Loucy (cell line): ENCODE measurements at regions not wholly inside any gene's neighbourhood (a gene's known extent, or its start where the extent isn't known, plus 50 kb on each side); places are given as distances from the start of the nearest gene placed in this dataset.

Source experiments
- H2AFZ ChIP-seq: fragments of 200-600 bp; sonication (generic); 2 replicates; pipeline ENCODE4 v1.6.0; 2016; ENCODE audit warnings: antibody characterized with exemption, mild to moderate bottlenecking, low read length, moderate library complexity
- H3F3A ChIP-seq: fragments of 200-600 bp; 2 replicates; pipeline ENCODE4 v1.6.0; 2016; ENCODE audit warnings: antibody characterized with exemption, low read depth, mild to moderate bottlenecking
- H3K27me3 ChIP-seq: fragments of 200-600 bp; sonication (generic); 2 replicates; pipeline ENCODE4 v1.6.1; 2014; ENCODE audit warnings: low read length, mild to moderate bottlenecking; ENCODE audit not compliant: insufficient read depth, poor library complexity, severe bottlenecking
- H3K36me3 ChIP-seq: fragments of 200-600 bp; sonication (generic); 2 replicates; pipeline ENCODE4 v1.6.1; 2016; ENCODE audit warnings: low read length; ENCODE audit not compliant: insufficient read depth
- H3K4me1 ChIP-seq: fragments of 200-600 bp; sonication (generic); 2 replicates; pipeline ENCODE4 v1.5.1; 2014; ENCODE audit warnings: low read length, mild to moderate bottlenecking; ENCODE audit not compliant: insufficient read depth, poor library complexity, severe bottlenecking
- H3K4me2 ChIP-seq: fragments of 200-600 bp; sonication (generic); 2 replicates; pipeline ENCODE4 v1.6.0; 2014; ENCODE audit warnings: antibody characterized with exemption, low read length, low read depth, mild to moderate bottlenecking; ENCODE audit not compliant: poor library complexity, severe bottlenecking
- H3K4me3 ChIP-seq: fragments of 200-600 bp; sonication (generic); 2 replicates; pipeline ENCODE4 v1.5.1; 2014; ENCODE audit warnings: low read length, mild to moderate bottlenecking, mixed read lengths; ENCODE audit not compliant: poor library complexity, severe bottlenecking
- H3K79me2 ChIP-seq: fragments of 200-600 bp; sonication (generic); 2 replicates; pipeline ENCODE4 v1.6.1; 2014; ENCODE audit warnings: low read length; ENCODE audit not compliant: insufficient read depth
- H3K9ac ChIP-seq: fragments of 200-600 bp; sonication (generic); 2 replicates; pipeline ENCODE4 v1.6.0; 2014; ENCODE audit warnings: mild to moderate bottlenecking, low read depth, low read length, moderate library complexity; ENCODE audit not compliant: poor library complexity, severe bottlenecking
- H3K9me2 ChIP-seq: fragments of 200-600 bp; sonication (generic); replicated peaks from 2 replicates; pipeline ENCODE4 v1.6.1; 2016; ENCODE audit warnings: low read depth, low read length, mixed read lengths
- H3K9me3 ChIP-seq: fragments of 200-600 bp; sonication (generic); 2 replicates; pipeline ENCODE4 v1.6.1; 2014; ENCODE audit warnings: mild to moderate bottlenecking, antibody characterized with exemption, low read length, low read depth; ENCODE audit not compliant: insufficient read depth
- H4K20me1 ChIP-seq: fragments of 200-600 bp; sonication (generic); 2 replicates; pipeline ENCODE4 v1.6.0; 2014; ENCODE audit warnings: antibody characterized with exemption, low read length, mild to moderate bottlenecking; ENCODE audit not compliant: insufficient read depth, poor library complexity, severe bottlenecking
- CTCF ChIP-seq: fragments of 200-600 bp; sonication (generic); conservative IDR thresholded peaks from 2 replicates; pipeline ENCODE4 v1.5.1; 2014; ENCODE audit warnings: mild to moderate bottlenecking, antibody characterized with exemption, low read length
- EZH2phosphoT487 ChIP-seq: fragments of 200-600 bp; IDR thresholded peaks from 2 replicates; pipeline ENCODE4 v1.6.1; 2018; ENCODE audit warnings: antibody characterized with exemption, mild to moderate bottlenecking, moderate library complexity, borderline replicate concordance

- Histone ChIP-seq H3K9ac (no peak overlapping the region), H3K9me3 (no peaks in the 10 kb centered on the region), H3K4me1 (no peaks in the 10 kb centered on the region), H3K4me2 (no peak overlapping the region), H2AFZ (no peak overlapping the region), H4K20me1 (no peaks in the 10 kb centered on the region), H3K36me3 (no peaks in the 10 kb centered on the region), H3F3A (no peaks in the 10 kb centered on the region), H3K27me3 (no peaks in the 10 kb centered on the region), H3K9me2 (no peaks in the 10 kb centered on the region), H3K79me2 (no peaks in the 10 kb centered on the region), H3K4me3 (no peak overlapping the region)
- no peak for TF ChIP-seq CTCF
- TF ChIP-seq EZH2phosphoT487, result no peak
These were observed 67.5 kb downstream of the PSMG1 start for GRCh38 chr21:39115576-39116235.

GRCh38 chr21:39114871-39115575 lies 68.2 kb downstream of the PSMG1 start:
- H3K9me2 ChIP-seq, result no peaks in the 10 kb centered on the region
- no peaks in the 10 kb centered on the region for H3K4me1 ChIP-seq
- H3K9ac ChIP-seq, result no peak overlapping the region
- H3K9me3 ChIP-seq, result no peaks in the 10 kb centered on the region
- no peaks in the 10 kb centered on the region for H3F3A ChIP-seq
- H3K36me3 ChIP-seq, result no peaks in the 10 kb centered on the region
- no peak overlapping the region for H2AFZ ChIP-seq
- H3K27me3 ChIP-seq, result no peaks in the 10 kb centered on the region
- H3K4me3 ChIP-seq, result no peak overlapping the region
- no peaks in the 10 kb centered on the region for H4K20me1 ChIP-seq
- H3K79me2 ChIP-seq, result no peaks in the 10 kb centered on the region
- TF ChIP-seq CTCF (no peak), EZH2phosphoT487 (no peak)
- no peak overlapping the region for H3K4me2 ChIP-seq

- no peaks in the 10 kb centered on the region for H3K36me3 ChIP-seq
- TF ChIP-seq CTCF (no peak), EZH2phosphoT487 (no peak)
- no peaks in the 10 kb centered on the region for H3K9me2 ChIP-seq
- H3F3A ChIP-seq, result no peaks in the 10 kb centered on the region
- no peak overlapping the region for H3K4me2 ChIP-seq
- H3K9ac ChIP-seq, result no peak overlapping the region
- H4K20me1 ChIP-seq, result no peaks in the 10 kb centered on the region
- H3K4me3 ChIP-seq, result no peak overlapping the region
- no peaks in the 10 kb centered on the region for H3K27me3 ChIP-seq
- H3K79me2 ChIP-seq, result no peaks in the 10 kb centered on the region
- no peaks in the 10 kb centered on the region for H3K9me3 ChIP-seq
- no peaks in the 10 kb centered on the region for H3K4me1 ChIP-seq
- H2AFZ ChIP-seq, result no peak overlapping the region
These were observed 71.2 kb downstream of the PSMG1 start for GRCh38 chr21:39111931-39112550.
